Mesenchymal stem cell (in vitro differentiated cells and primary cell): ENCODE measurements at regions not wholly inside any gene's neighbourhood (a gene's known extent, or its start where the extent isn't known, plus 50 kb on each side); places are given as distances from the start of the nearest gene placed in this dataset.

ENCODE experiments used
- DNase-seq: peaks from one replicate; pipeline ENCODE4 v3.0.0-alpha.2; 2013
- H2AFZ ChIP-seq: one replicate; pipeline ENCODE4 v1.6.1; 2013; ENCODE audit warnings: low read depth, mild to moderate bottlenecking, control low read depth, inconsistent platforms, low read length, moderate library complexity
- H2AK5ac ChIP-seq: 2 replicates; pipeline ENCODE4 v1.6.1; 2013; ENCODE audit warnings: low read length, moderate library complexity, mild to moderate bottlenecking, inconsistent platforms; ENCODE audit not compliant: severe bottlenecking
- H2BK120ac ChIP-seq: one replicate; pipeline ENCODE4 v1.6.1; 2013; ENCODE audit warnings: low read depth, mild to moderate bottlenecking, inconsistent platforms, low read length, moderate library complexity
- H2BK12ac ChIP-seq, 2 experiments: one replicate each; pipeline ENCODE4 v1.6.1; 2013; ENCODE audit warnings: inconsistent platforms in 2 of 2, low read length in 2 of 2, mild to moderate bottlenecking in 2 of 2, moderate library complexity in 2 of 2, control low read depth in 1 of 2
- H2BK15ac ChIP-seq: one replicate; pipeline ENCODE4 v1.6.1; 2013; ENCODE audit warnings: mild to moderate bottlenecking, low read depth, inconsistent platforms; ENCODE audit not compliant: poor library complexity, severe bottlenecking
- H2BK5ac ChIP-seq: 2 replicates; pipeline ENCODE4 v1.6.1; 2013; ENCODE audit warnings: low read depth, mild to moderate bottlenecking, low read length, control low read depth, inconsistent platforms; ENCODE audit not compliant: poor library complexity, severe bottlenecking
- H3K14ac ChIP-seq, 2 experiments: one replicate each; pipeline ENCODE4 v1.6.1; 2013; ENCODE audit warnings: inconsistent platforms in 2 of 2, low read length in 2 of 2, control low read depth in 1 of 2, mild to moderate bottlenecking in 1 of 2, moderate library complexity in 1 of 2
- H3K18ac ChIP-seq, 2 experiments: one replicate each; pipeline ENCODE4 v1.6.1; 2013; ENCODE audit warnings: inconsistent platforms in 2 of 2, low read length in 2 of 2, control low read depth in 1 of 2, low read depth in 1 of 2, mild to moderate bottlenecking in 1 of 2
- H3K23ac ChIP-seq, 2 experiments: one replicate each; pipeline ENCODE4 v1.6.1; 2013; ENCODE audit warnings: inconsistent platforms in 2 of 2, low read length in 2 of 2, mild to moderate bottlenecking in 2 of 2, moderate library complexity in 2 of 2, control low read depth in 1 of 2
- H3K27ac ChIP-seq: 2 replicates; pipeline ENCODE4 v1.5.1; 2013; ENCODE audit warnings: mild to moderate bottlenecking, moderate library complexity, low read length, control low read depth, inconsistent platforms; ENCODE audit not compliant: poor library complexity, severe bottlenecking
- H3K27me3 ChIP-seq, 2 experiments: 2 replicates each; pipeline versions ENCODE4 v1.6.1 to v1.7.0; 2013; ENCODE audit warnings: low read length in 2 of 2, mild to moderate bottlenecking in 2 of 2, moderate library complexity in 2 of 2, control low read depth in 1 of 2, inconsistent platforms in 1 of 2; ENCODE audit not compliant: control insufficient read depth in 1 of 2, insufficient read depth in 1 of 2
- H3K36me3 ChIP-seq, 2 experiments: 2 replicates each; pipeline versions ENCODE4 v1.6.1 to v1.7.0; 2013; ENCODE audit warnings: low read length in 2 of 2, control low read depth in 1 of 2, inconsistent platforms in 1 of 2, low read depth in 1 of 2, mild to moderate bottlenecking in 1 of 2; ENCODE audit not compliant: insufficient read depth in 2 of 2, control insufficient read depth in 1 of 2
- H3K4ac ChIP-seq, 2 experiments: one replicate each; pipeline ENCODE4 v1.6.1; 2013; ENCODE audit warnings: inconsistent platforms in 2 of 2, low read length in 2 of 2, mild to moderate bottlenecking in 2 of 2, moderate library complexity in 2 of 2, control low read depth in 1 of 2, low read depth in 1 of 2
- H3K4me1 ChIP-seq: 2 replicates; pipeline ENCODE4 v1.6.1; 2013; ENCODE audit warnings: low read depth, low read length, control low read depth; ENCODE audit not compliant: control insufficient read depth, insufficient read depth
- H3K4me2 ChIP-seq: 2 replicates; pipeline ENCODE4 v1.6.1; 2013; ENCODE audit warnings: low read length, mild to moderate bottlenecking, inconsistent platforms; ENCODE audit not compliant: poor library complexity, severe bottlenecking
- H3K4me3 ChIP-seq, 2 experiments: 2 replicates each; pipeline versions ENCODE4 v1.5.1 to v1.7.0; 2013; ENCODE audit warnings: low read length in 2 of 2, mild to moderate bottlenecking in 2 of 2, control low read depth in 1 of 2, low read depth in 1 of 2; ENCODE audit not compliant: insufficient read depth in 1 of 2
- H3K79me1 ChIP-seq: replicated peaks from 2 replicates; pipeline ENCODE4 v1.6.1; 2013; ENCODE audit warnings: mild to moderate bottlenecking, control low read depth, low read length, inconsistent platforms; ENCODE audit not compliant: poor library complexity, severe bottlenecking
- H3K9ac ChIP-seq: 2 replicates; pipeline ENCODE4 v1.7.0; 2013; ENCODE audit warnings: mild to moderate bottlenecking, low read length, moderate library complexity
- H3K9me3 ChIP-seq: 2 replicates; pipeline ENCODE4 v1.7.0; 2013; ENCODE audit warnings: mild to moderate bottlenecking, low read length; ENCODE audit not compliant: control insufficient read depth
- H4K8ac ChIP-seq: one replicate; pipeline ENCODE4 v1.6.1; 2013; ENCODE audit warnings: inconsistent platforms, mild to moderate bottlenecking, low read length, moderate library complexity
- H4K91ac ChIP-seq: one replicate; pipeline ENCODE4 v1.6.1; 2013; ENCODE audit warnings: mild to moderate bottlenecking, low read length, inconsistent platforms
- WGBS: methylation state at CpG from one replicate; pipeline ENCODE4 v1.1.7; 2013; ENCODE audit warnings: mixed read lengths; 5-methylcytosine and 5-hydroxymethylcytosine counted together

DNA sequence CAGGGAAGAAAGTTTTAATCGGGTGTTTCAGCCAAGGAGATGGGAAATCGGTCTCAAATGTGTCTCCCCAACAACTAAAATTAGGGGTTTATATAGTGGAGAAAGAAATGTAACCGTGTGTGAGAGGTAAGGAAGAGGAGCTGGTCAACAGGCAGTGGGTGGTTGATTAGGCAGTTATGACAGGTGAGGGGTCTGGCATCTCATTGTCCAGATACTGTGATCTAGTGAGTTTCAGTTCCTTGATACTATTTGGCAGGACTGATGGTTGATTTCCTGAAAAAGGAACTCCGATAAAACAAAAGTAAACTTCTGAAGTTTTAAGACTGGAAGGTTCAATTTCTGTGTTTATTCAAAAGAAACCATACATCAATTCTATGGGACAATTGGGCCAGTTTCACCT lies 197.9 kb downstream of the LPIN1 start:
- Histone ChIP-seq H2BK5ac (no peak overlapping the region), H3K27me3 (no peaks in the 10 kb centered on the region), H3K36me3 (no peaks in the 10 kb centered on the region), H2AFZ (no peak overlapping the region), H4K8ac (no peak overlapping the region), H3K4me2 (no peak overlapping the region), H3K23ac (no peak overlapping the region), H4K91ac (no peak overlapping the region), H3K9ac (no peak overlapping the region), H3K4ac (no peak overlapping the region), H3K79me1 (no peaks in the 10 kb centered on the region), H3K4me1 (no peaks in the 10 kb centered on the region), H2BK12ac (no peak overlapping the region), H3K4me3 (no peak overlapping the region), H2BK120ac (no peak overlapping the region), H3K14ac (no peak overlapping the region), H3K9me3 (no peaks in the 10 kb centered on the region), H2BK15ac (no peak overlapping the region), H3K18ac (no peak overlapping the region), H2AK5ac (no peak overlapping the region), H3K27ac (no peak overlapping the region)
- 99% methylated on average over 3 of the region's 4 CpGs for WGBS
- DNase-seq, result no peak

DNA sequence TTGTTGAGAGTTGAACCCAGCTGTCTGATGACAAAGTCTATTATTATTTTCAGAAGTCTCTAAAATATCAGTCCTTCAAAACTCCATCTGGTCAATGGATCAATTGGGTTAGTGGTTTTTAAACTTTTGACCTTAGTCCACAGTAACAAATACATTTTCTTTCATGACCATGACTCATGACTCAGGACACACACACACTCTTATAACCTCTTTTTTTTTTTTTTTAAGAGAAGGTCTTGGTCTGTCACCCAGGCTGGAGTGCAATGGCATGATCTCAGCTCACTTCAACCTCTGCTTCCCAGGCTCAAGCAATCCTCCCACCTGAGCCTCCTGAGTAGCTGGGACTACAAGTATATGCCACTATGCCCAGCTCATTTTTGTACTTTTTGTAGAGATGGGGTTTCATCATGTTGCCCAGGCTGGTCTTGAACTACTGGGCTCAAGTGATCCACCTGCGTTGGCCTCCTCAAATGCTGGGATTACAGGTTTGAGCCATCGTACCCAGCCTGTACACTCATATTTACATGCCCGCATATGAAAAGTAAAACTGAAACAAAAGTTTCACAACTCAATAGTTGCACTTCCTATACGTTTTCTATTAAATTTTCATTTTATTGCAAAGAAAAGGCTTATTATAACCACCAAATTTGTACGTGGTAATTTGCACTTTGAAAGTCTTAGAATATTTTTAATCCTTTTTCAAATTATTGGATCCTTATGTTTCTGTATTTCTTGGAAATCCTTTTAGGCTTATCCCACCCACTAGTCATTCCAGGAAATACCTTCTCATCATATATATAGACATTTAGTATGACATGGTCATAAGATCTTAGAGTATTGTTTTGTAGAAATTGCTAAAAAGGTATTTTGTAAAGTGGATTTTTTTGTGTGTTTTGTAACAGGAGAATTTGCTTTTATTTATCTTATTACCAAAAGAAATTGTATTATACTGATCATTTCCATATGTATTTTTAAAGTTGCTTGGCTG lies 199.0 kb downstream of the LPIN1 start:
- Histone ChIP-seq H4K8ac (no peak overlapping the region), H2AK5ac (no peak overlapping the region), H2BK120ac (no peak overlapping the region), H3K18ac (no peak overlapping the region), H3K9me3 (no peaks in the 10 kb centered on the region), H3K4me3 (no peak overlapping the region), H3K14ac (no peak overlapping the region), H2BK5ac (no peak overlapping the region), H2AFZ (no peak overlapping the region), H3K27ac (no peak overlapping the region), H3K23ac (no peak overlapping the region), H3K4ac (no peak overlapping the region), H3K27me3 (no peaks in the 10 kb centered on the region), H4K91ac (no peak overlapping the region), H2BK12ac (no peak overlapping the region), H3K36me3 (no peaks in the 10 kb centered on the region), H2BK15ac (no peak overlapping the region), H3K4me2 (no peak overlapping the region), H3K4me1 (no peaks in the 10 kb centered on the region), H3K79me1 (no peaks in the 10 kb centered on the region), H3K9ac (no peak overlapping the region)
- DNase-seq, result peak; percentile 13
- 50% methylated on average over 3 of the region's 5 CpGs for WGBS

- WGBS, result 97% methylated on average over 4 of the region's 4 CpGs
- no peak overlapping the region for H3K14ac ChIP-seq
These were observed 201.5 kb downstream of the LPIN1 start for GRCh38 chr2:11947956-11948355.

DNA sequence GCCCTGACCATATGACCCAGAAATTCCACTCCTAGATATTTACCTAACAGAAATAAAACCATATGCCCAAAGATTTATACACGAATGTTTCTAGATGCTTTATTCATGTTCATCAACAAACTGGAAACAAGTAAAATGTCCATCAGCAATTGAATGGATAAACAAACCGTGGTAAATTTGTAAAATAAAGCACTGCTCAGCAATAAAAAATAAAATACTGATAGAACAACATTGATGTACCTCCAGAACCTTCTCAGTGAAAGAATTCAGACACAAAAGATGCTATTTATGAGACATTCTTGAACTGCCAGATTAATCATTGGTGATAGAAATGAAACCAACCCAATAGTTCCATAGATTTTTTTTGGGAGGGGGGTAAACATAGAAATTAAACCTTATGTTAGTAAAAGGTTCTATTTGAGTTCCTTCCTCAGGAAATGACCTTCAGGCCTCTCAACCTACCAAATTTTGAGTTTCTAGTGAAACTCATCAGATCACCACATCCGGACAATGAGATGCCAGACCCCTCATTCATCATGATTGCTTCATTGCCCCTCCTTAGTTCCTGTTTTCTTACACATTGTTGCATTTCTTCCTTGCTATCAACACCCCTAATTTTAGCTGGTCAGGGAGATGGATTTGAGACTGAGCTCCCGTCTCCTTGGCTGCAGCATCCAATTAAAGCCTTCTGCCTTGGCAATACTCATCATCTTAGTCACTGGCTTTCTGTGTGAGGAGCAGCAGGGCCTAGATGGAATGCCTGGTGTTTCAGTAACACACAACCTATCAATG lies 203.5 kb downstream of the LPIN1 start:
- H2BK5ac ChIP-seq, result no peak overlapping the region
- WGBS, result 80% methylated on average over 4 of the region's 4 CpGs

More at GRCh38 chr2:11947956-11948355, 201.5 kb downstream of the LPIN1 start:
- no peak overlapping the region for H2AFZ ChIP-seq
- H2BK5ac ChIP-seq, result no peak overlapping the region
- no peaks in the 10 kb centered on the region for H3K9me3 ChIP-seq
- H3K18ac ChIP-seq, result no peak overlapping the region
- no peak overlapping the region for H2AK5ac ChIP-seq
- H3K23ac ChIP-seq, result no peak overlapping the region
- H3K4ac ChIP-seq, result no peak overlapping the region
- no peak overlapping the region for H3K4me3 ChIP-seq
- H3K36me3 ChIP-seq, result no peaks in the 10 kb centered on the region
- no peaks in the 10 kb centered on the region for H3K4me1 ChIP-seq
- no peak overlapping the region for H3K27ac ChIP-seq
- H4K8ac ChIP-seq, result no peak overlapping the region
- no peak overlapping the region for H3K9ac ChIP-seq
- H3K4me2 ChIP-seq, result no peak overlapping the region
- H2BK120ac ChIP-seq, result no peak overlapping the region
- no peak overlapping the region for H4K91ac ChIP-seq
- no peaks in the 10 kb centered on the region for H3K27me3 ChIP-seq
- no peaks in the 10 kb centered on the region for H3K79me1 ChIP-seq
- no peak for DNase-seq
- no peak overlapping the region for H2BK12ac ChIP-seq
- H2BK15ac ChIP-seq, result no peak overlapping the region

More for the DNA sequence above, 203.5 kb downstream of the LPIN1 start:
- H3K4me1 ChIP-seq, result no peaks in the 10 kb centered on the region
- no peak overlapping the region for H3K18ac ChIP-seq
- H2BK120ac ChIP-seq, result no peak overlapping the region
- no peaks in the 10 kb centered on the region for H3K36me3 ChIP-seq
- no peaks in the 10 kb centered on the region for H3K79me1 ChIP-seq
- DNase-seq, result no peak
- H3K9me3 ChIP-seq, result no peaks in the 10 kb centered on the region
- no peak overlapping the region for H3K9ac ChIP-seq
- H2AK5ac ChIP-seq, result no peak overlapping the region
- H3K27ac ChIP-seq, result no peak overlapping the region
- no peak overlapping the region for H2AFZ ChIP-seq
- no peak overlapping the region for H3K4me3 ChIP-seq
- H2BK15ac ChIP-seq, result no peak overlapping the region
- no peak overlapping the region for H2BK12ac ChIP-seq
- no peak overlapping the region for H3K4ac ChIP-seq
- H4K8ac ChIP-seq, result no peak overlapping the region
- H3K14ac ChIP-seq, result no peak overlapping the region
- no peak overlapping the region for H3K23ac ChIP-seq
- H4K91ac ChIP-seq, result no peak overlapping the region
- no peaks in the 10 kb centered on the region for H3K27me3 ChIP-seq
- no peak overlapping the region for H3K4me2 ChIP-seq
